GM23338 (cell line): ENCODE measurements at regions not wholly inside any gene's neighbourhood (a gene's known extent, or its start where the extent isn't known, plus 50 kb on each side); places are given as distances from the start of the nearest gene placed in this dataset.

ENCODE experiments used
- ATAC-seq: fragments of 200-7000 bp; cut with Tn5 transposase; 3 replicates; pipeline ENCODE4 v1.9.1; 2020
- DNase-seq: peaks from one replicate; pipeline ENCODE4 v3.0.0-alpha.2; 2015; ENCODE audit warnings: low spot score
- H2AFZ ChIP-seq: fragments of 200-600 bp; sonication (generic); 2 replicates; pipeline ENCODE4 v1.8.0; 2016; ENCODE audit warnings: antibody characterized with exemption, mild to moderate bottlenecking, moderate library complexity
- H3F3A ChIP-seq: fragments of 200-600 bp; sonication (generic); replicated peaks from 2 replicates; pipeline ENCODE4 v1.8.0; 2017; ENCODE audit warnings: antibody characterized with exemption, mixed run types, low read depth
- H3K27ac ChIP-seq: fragments of 200-600 bp; sonication (generic); 2 replicates; pipeline ENCODE4 v1.6.1; 2016; ENCODE audit warnings: low read depth
- H3K27me3 ChIP-seq: fragments of 200-600 bp; sonication (generic); 2 replicates; pipeline ENCODE4 v1.8.0; 2016; ENCODE audit warnings: mild to moderate bottlenecking, mixed run types, moderate library complexity; ENCODE audit not compliant: insufficient read depth
- H3K36me3 ChIP-seq: fragments of 200-600 bp; sonication (generic); 2 replicates; pipeline ENCODE4 v1.8.0; 2016; ENCODE audit warnings: mild to moderate bottlenecking; ENCODE audit not compliant: insufficient read depth
- H3K4me1 ChIP-seq: fragments of 200-600 bp; sonication (generic); 2 replicates; pipeline ENCODE4 v1.8.0; 2016; ENCODE audit warnings: mild to moderate bottlenecking, moderate library complexity; ENCODE audit not compliant: insufficient read depth
- H3K4me2 ChIP-seq: fragments of 200-600 bp; sonication (generic); 2 replicates; pipeline ENCODE4 v1.7.1; 2017; ENCODE audit warnings: mixed run types
- H3K4me3 ChIP-seq: fragments of 200-600 bp; sonication (generic); 2 replicates; pipeline ENCODE4 v1.6.1; 2016; ENCODE audit warnings: mixed run types
- H3K79me2 ChIP-seq: fragments of 200-600 bp; sonication (generic); replicated peaks from 2 replicates; pipeline ENCODE4 v1.8.0; 2017; ENCODE audit warnings: mild to moderate bottlenecking; ENCODE audit not compliant: insufficient read depth
- H3K9me2 ChIP-seq: fragments of 200-600 bp; sonication (generic); 2 replicates; pipeline ENCODE4 v1.8.0; 2017; ENCODE audit not compliant: insufficient read depth
- H4K20me1 ChIP-seq: fragments of 200-600 bp; sonication (generic); replicated peaks from 2 replicates; pipeline ENCODE4 v1.8.0; 2017; ENCODE audit warnings: mild to moderate bottlenecking; ENCODE audit not compliant: insufficient read depth
- H3K27ac Mint-ChIP-seq: 2 replicates; pipeline ENCODE4 v1.8.0; 2020; ENCODE audit warnings: inconsistent platforms, mild to moderate bottlenecking, moderate library complexity, mixed read lengths
- H3K27me3 Mint-ChIP-seq: 3 replicates; pipeline ENCODE4 v1.8.0; 2022; ENCODE audit warnings: low read depth, mild to moderate bottlenecking, moderate library complexity, mixed read lengths, inconsistent platforms; ENCODE audit not compliant: insufficient read depth, poor library complexity
- H3K36me3 Mint-ChIP-seq: 3 replicates; pipeline ENCODE4 v1.8.0; 2021; ENCODE audit warnings: low read depth, mild to moderate bottlenecking, inconsistent platforms, moderate library complexity, mixed read lengths
- H3K4me1 Mint-ChIP-seq: 3 replicates; pipeline ENCODE4 v1.8.0; 2020; ENCODE audit warnings: mild to moderate bottlenecking, inconsistent platforms, mixed read lengths
- H3K4me3 Mint-ChIP-seq: 3 replicates; pipeline ENCODE4 v1.8.0; 2021; ENCODE audit warnings: moderate library complexity, mild to moderate bottlenecking, inconsistent platforms, mixed read lengths
- H3K9me3 Mint-ChIP-seq: 3 replicates; pipeline ENCODE4 v1.8.0; 2020; ENCODE audit warnings: moderate library complexity, mild to moderate bottlenecking, inconsistent platforms, mixed read lengths
- CREB1 ChIP-seq: fragments of 250-450 bp; sonication (Bioruptor Pico); IDR thresholded peaks from 2 replicates; pipeline ENCODE4 v1.5.0; 2020; ENCODE audit warnings: low read depth, mild to moderate bottlenecking, moderate library complexity
- EZH2phosphoT487 ChIP-seq: fragments of 200-600 bp; sonication (generic); IDR thresholded peaks from one replicate; pipeline ENCODE4 v1.8.1; 2018; ENCODE audit warnings: antibody characterized with exemption; ENCODE audit not compliant: unreplicated experiment
- JUNB ChIP-seq: IDR thresholded peaks from one replicate; pipeline ENCODE4 v1.6.1; 2016; ENCODE audit warnings: antibody characterized with exemption; ENCODE audit not compliant: unreplicated experiment
- NANOG ChIP-seq: IDR thresholded peaks from 2 replicates; pipeline ENCODE4 v1.6.1; 2016; ENCODE audit warnings: antibody characterized with exemption, borderline replicate concordance
- POLR2AphosphoS5 ChIP-seq: IDR thresholded peaks from 2 replicates; pipeline ENCODE4 v1.6.1; 2016; ENCODE audit warnings: antibody characterized with exemption, low read depth
- STAT1 ChIP-seq: IDR thresholded peaks from one replicate; pipeline ENCODE4 v1.6.1; 2016; ENCODE audit warnings: antibody characterized with exemption; ENCODE audit not compliant: unreplicated experiment
- ZNF331 ChIP-seq: fragments of 250-450 bp; sonication (Bioruptor Pico); IDR thresholded peaks from 2 replicates; pipeline ENCODE4 v1.5.0; 2020; ENCODE audit warnings: low read depth, mild to moderate bottlenecking, moderate library complexity
- ZNF462 ChIP-seq: fragments of 250-450 bp; sonication (Bioruptor Pico); IDR thresholded peaks from 2 replicates; pipeline ENCODE4 v1.5.0; 2020; ENCODE audit warnings: mild to moderate bottlenecking, moderate library complexity
- TF ChIP-seq, protein P1 (sequence below): IDR thresholded peaks from 2 replicates; pipeline ENCODE4 v1.6.1; 2016; ENCODE audit warnings: antibody characterized with exemption
- TF ChIP-seq, protein P2 (sequence below), 2 experiments: fragments of 200-600 bp in 1 of 2; sonication (generic) in 1 of 2; conservative IDR thresholded peaks; 2 replicates each; pipeline versions ENCODE4 v1.5.1 to v1.6.1; 2016 to 2017; ENCODE audit warnings: antibody characterized with exemption in 2 of 2, low read depth in 2 of 2, mild to moderate bottlenecking in 2 of 2, moderate library complexity in 1 of 2
- TF ChIP-seq, protein P3 (sequence below): IDR thresholded peaks from one replicate; pipeline ENCODE4 v1.6.1; 2018; ENCODE audit warnings: antibody characterized with exemption; ENCODE audit not compliant: unreplicated experiment

- Histone ChIP-seq H4K20me1 (no peaks in the 10 kb centered on the region), H3K36me3 (no peaks in the 10 kb centered on the region), H3K4me2 (no peak overlapping the region), H3F3A (no peaks in the 10 kb centered on the region), H3K4me1 (peaks cover 8% of the 10 kb centered on the region; the same call in 1 of the 2 replicates), H3K79me2 (no peaks in the 10 kb centered on the region), H3K27me3 (no peaks in the 10 kb centered on the region), H3K27ac (no peak overlapping the region), H2AFZ (no peak overlapping the region), H3K4me3 (no peak overlapping the region), H3K9me2 (no peaks in the 10 kb centered on the region)
- TF ChIP-seq EZH2phosphoT487 (no peak), ZNF331 (CRISPR knock-in tag) (no peak), CREB1 (CRISPR knock-in tag) (no peak), NANOG (no peak), ZNF462 (CRISPR knock-in tag) (no peak), JUNB (no peak), POLR2AphosphoS5 (no peak), STAT1 (no peak)
- TF ChIP-seq, protein P1, sequence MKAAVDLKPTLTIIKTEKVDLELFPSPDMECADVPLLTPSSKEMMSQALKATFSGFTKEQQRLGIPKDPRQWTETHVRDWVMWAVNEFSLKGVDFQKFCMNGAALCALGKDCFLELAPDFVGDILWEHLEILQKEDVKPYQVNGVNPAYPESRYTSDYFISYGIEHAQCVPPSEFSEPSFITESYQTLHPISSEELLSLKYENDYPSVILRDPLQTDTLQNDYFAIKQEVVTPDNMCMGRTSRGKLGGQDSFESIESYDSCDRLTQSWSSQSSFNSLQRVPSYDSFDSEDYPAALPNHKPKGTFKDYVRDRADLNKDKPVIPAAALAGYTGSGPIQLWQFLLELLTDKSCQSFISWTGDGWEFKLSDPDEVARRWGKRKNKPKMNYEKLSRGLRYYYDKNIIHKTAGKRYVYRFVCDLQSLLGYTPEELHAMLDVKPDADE = no peak
- TF ChIP-seq, protein P2, sequence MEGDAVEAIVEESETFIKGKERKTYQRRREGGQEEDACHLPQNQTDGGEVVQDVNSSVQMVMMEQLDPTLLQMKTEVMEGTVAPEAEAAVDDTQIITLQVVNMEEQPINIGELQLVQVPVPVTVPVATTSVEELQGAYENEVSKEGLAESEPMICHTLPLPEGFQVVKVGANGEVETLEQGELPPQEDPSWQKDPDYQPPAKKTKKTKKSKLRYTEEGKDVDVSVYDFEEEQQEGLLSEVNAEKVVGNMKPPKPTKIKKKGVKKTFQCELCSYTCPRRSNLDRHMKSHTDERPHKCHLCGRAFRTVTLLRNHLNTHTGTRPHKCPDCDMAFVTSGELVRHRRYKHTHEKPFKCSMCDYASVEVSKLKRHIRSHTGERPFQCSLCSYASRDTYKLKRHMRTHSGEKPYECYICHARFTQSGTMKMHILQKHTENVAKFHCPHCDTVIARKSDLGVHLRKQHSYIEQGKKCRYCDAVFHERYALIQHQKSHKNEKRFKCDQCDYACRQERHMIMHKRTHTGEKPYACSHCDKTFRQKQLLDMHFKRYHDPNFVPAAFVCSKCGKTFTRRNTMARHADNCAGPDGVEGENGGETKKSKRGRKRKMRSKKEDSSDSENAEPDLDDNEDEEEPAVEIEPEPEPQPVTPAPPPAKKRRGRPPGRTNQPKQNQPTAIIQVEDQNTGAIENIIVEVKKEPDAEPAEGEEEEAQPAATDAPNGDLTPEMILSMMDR (conservative IDR thresholded peaks at IDR 0.05; ENCODE audit: low read depth in 2 of 2) = no peak
- TF ChIP-seq, protein P3, sequence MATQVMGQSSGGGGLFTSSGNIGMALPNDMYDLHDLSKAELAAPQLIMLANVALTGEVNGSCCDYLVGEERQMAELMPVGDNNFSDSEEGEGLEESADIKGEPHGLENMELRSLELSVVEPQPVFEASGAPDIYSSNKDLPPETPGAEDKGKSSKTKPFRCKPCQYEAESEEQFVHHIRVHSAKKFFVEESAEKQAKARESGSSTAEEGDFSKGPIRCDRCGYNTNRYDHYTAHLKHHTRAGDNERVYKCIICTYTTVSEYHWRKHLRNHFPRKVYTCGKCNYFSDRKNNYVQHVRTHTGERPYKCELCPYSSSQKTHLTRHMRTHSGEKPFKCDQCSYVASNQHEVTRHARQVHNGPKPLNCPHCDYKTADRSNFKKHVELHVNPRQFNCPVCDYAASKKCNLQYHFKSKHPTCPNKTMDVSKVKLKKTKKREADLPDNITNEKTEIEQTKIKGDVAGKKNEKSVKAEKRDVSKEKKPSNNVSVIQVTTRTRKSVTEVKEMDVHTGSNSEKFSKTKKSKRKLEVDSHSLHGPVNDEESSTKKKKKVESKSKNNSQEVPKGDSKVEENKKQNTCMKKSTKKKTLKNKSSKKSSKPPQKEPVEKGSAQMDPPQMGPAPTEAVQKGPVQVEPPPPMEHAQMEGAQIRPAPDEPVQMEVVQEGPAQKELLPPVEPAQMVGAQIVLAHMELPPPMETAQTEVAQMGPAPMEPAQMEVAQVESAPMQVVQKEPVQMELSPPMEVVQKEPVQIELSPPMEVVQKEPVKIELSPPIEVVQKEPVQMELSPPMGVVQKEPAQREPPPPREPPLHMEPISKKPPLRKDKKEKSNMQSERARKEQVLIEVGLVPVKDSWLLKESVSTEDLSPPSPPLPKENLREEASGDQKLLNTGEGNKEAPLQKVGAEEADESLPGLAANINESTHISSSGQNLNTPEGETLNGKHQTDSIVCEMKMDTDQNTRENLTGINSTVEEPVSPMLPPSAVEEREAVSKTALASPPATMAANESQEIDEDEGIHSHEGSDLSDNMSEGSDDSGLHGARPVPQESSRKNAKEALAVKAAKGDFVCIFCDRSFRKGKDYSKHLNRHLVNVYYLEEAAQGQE = no peak
- Mint-ChIP-seq H3K36me3 (no peaks in the 10 kb centered on the region), H3K27me3 (no peaks in the 10 kb centered on the region), H3K9me3 (no peaks in the 10 kb centered on the region), H3K4me3 (no peak overlapping the region), H3K4me1 (peaks cover 8% of the 10 kb centered on the region; the same call in 2 of the 3 replicates), H3K27ac (no peak overlapping the region)
- DNase-seq (no peak), ATAC-seq (no peak)
Observed at GRCh38 chr10:24127516-24127915, 81.4 kb upstream of the KIAA1217 start.
